K562 (cell line): ENCODE measurements at regions not wholly inside any gene's neighbourhood (a gene's known extent, or its start where the extent isn't known, plus 50 kb on each side); places are given as distances from the start of the nearest gene placed in this dataset.

Experiments used
- ATAC-seq: fragments of 200-7000 bp; cut with Tn5 transposase; 3 replicates; pipeline ENCODE4 v1.9.1; 2020; ENCODE audit warnings: moderate library complexity
- BruUV-seq: library from RNA; stranded (reverse); fragments of 400-500 nt; replicated peaks from 2 replicates; lab custom pipeline; 2021; lab: Mats Ljungman, UMichigan
- CTCF ChIA-PET: fragments of 300-600 bp; formaldehyde crosslinking; extraction: SDS; loops from one replicate; lab custom pipeline; 2021; ENCODE audit warnings: low intra/inter-chr PET ratio; lab: Yijun Ruan, JAX
- POLR2A ChIA-PET: fragments of 300-600, 350-650 bp; sonication (Branson Sonifier 250); formaldehyde crosslinking; extraction: SDS; loops from one replicate; lab custom pipeline; 2021; ENCODE audit warnings: antibody characterized with exemption, inconsistent platforms; lab: Yijun Ruan, JAX
- DNase-seq, 4 experiments: peaks; one replicate each; pipeline versions ENCODE4 v3.0.0 to v3.0.0-alpha.2; 2011 to 2018; ENCODE audit warnings: low spot score in 3 of 4, mixed read lengths in 3 of 4; ENCODE audit errors: extremely low read depth in 1 of 4
- FAIRE-seq: peaks from 2 replicates; lab custom pipeline; 2011; peaks lifted over from hg19 to GRCh38; lab: Jason Lieb, UNC
- H2AFZ ChIP-seq: 2 replicates; pipeline ENCODE4 v1.6.0; 2011; ENCODE audit warnings: low read depth, low read length, control low read depth, inconsistent platforms
- H3K27ac ChIP-seq: fragments of 200-600 bp; 3 replicates; pipeline ENCODE4 v1.8.0; 2011; ENCODE audit warnings: low read depth, mild to moderate bottlenecking, control low read depth, inconsistent platforms, low read length, moderate library complexity, mixed read lengths; ENCODE audit errors: extremely low read depth
- H3K27me3 ChIP-seq, 2 experiments: fragments of 300-600 bp in 1 of 2; 2 replicates in 1 of 2; 3 replicates in 1 of 2; pipeline versions ENCODE4 v1.6.0 to v1.8.0; 2011; ENCODE audit warnings: inconsistent platforms in 2 of 2, low read length in 2 of 2, mild to moderate bottlenecking in 1 of 2, mixed read lengths in 1 of 2, moderate library complexity in 1 of 2; ENCODE audit not compliant: control insufficient read depth in 2 of 2, insufficient read depth in 2 of 2
- H3K36me3 ChIP-seq: fragments of 300-600 bp; 3 replicates; pipeline ENCODE4 v1.8.0; 2011; ENCODE audit warnings: mild to moderate bottlenecking, low read length, inconsistent platforms; ENCODE audit not compliant: control insufficient read depth, insufficient read depth
- H3K4me1 ChIP-seq, 2 experiments: fragments of 200-600 bp in 1 of 2; replicated peaks in 1 of 2; 2 replicates in 1 of 2; 3 replicates in 1 of 2; pipeline versions ENCODE4 v1.5.1 to v1.8.0; 2011; ENCODE audit warnings: inconsistent platforms in 2 of 2, low read length in 2 of 2, mild to moderate bottlenecking in 1 of 2, mixed read lengths in 1 of 2, moderate library complexity in 1 of 2; ENCODE audit not compliant: control insufficient read depth in 2 of 2, insufficient read depth in 2 of 2
- H3K4me2 ChIP-seq: 2 replicates; pipeline ENCODE4 v1.6.1; 2011; ENCODE audit warnings: low read length, control low read depth, inconsistent platforms, mixed read lengths; ENCODE audit not compliant: insufficient read depth
- H3K4me3 ChIP-seq: fragments of 200-600 bp; sonication (generic), shearing (Covaris generic); 2 replicates; pipeline ENCODE4 v1.5.1; 2016; ENCODE audit warnings: control low read depth, inconsistent platforms
- H3K79me2 ChIP-seq: fragments of 200-600 bp; 3 replicates; pipeline ENCODE4 v1.8.0; 2011; ENCODE audit warnings: low read length, inconsistent platforms; ENCODE audit not compliant: control insufficient read depth, insufficient read depth
- H3K9ac ChIP-seq, 2 experiments: 2 replicates each; pipeline versions ENCODE4 v1.6.0 to v1.6.1; 2011; ENCODE audit warnings: low read depth in 2 of 2, low read length in 2 of 2, control low read depth in 1 of 2, inconsistent platforms in 1 of 2, mild to moderate bottlenecking in 1 of 2, mixed read lengths in 1 of 2; ENCODE audit not compliant: insufficient read depth in 1 of 2
- H3K9me1 ChIP-seq: one replicate; pipeline ENCODE4 v1.6.0; 2011; ENCODE audit warnings: inconsistent platforms, mild to moderate bottlenecking, low read length, moderate library complexity; ENCODE audit not compliant: control insufficient read depth, insufficient read depth
- H3K9me3 ChIP-seq: replicated peaks from 2 replicates; pipeline ENCODE4 v1.5.1; 2011; ENCODE audit warnings: low read depth, low read length, inconsistent platforms; ENCODE audit not compliant: control insufficient read depth, insufficient read depth
- H4K20me1 ChIP-seq: replicated peaks from 2 replicates; pipeline ENCODE4 v1.6.1; 2011; ENCODE audit warnings: low read length, inconsistent platforms, mixed read lengths; ENCODE audit not compliant: control insufficient read depth, insufficient read depth
- NELFE ChIP-seq: IDR thresholded peaks from 2 replicates; pipeline ENCODE4 v1.6.1; 2011; ENCODE audit warnings: mild to moderate bottlenecking; ENCODE audit not compliant: insufficient read depth, insufficient read length
- NR3C1 ChIP-seq: sonication (generic); formaldehyde crosslinking; IDR thresholded peaks from 2 replicates; pipeline ENCODE4 v1.8.1; 2022; ENCODE audit warnings: missing genetic modification reagents
- POLR2AphosphoS5 ChIP-seq: IDR thresholded peaks from 2 replicates; pipeline ENCODE4 v1.6.1; 2011; ENCODE audit warnings: mild to moderate bottlenecking, low read depth, low read length, moderate library complexity; ENCODE audit not compliant: control insufficient read depth, insufficient read depth
- PTTG1 ChIP-seq: fragments of 450-650 bp; IDR thresholded peaks from 2 replicates; pipeline ENCODE4 v1.6.1; 2016; ENCODE audit warnings: low read depth, mild to moderate bottlenecking, missing genetic modification characterization, missing compliant biosample characterization
- RBFOX2 ChIP-seq: fragments of 200-400 bp; formaldehyde crosslinking; IDR thresholded peaks from 2 replicates; pipeline ENCODE4 v1.6.1; 2017; ENCODE audit warnings: low read depth, mild to moderate bottlenecking, low read length, moderate library complexity
- SMARCA4 ChIP-seq: fragments of 450-650 bp; IDR thresholded peaks from 2 replicates; pipeline ENCODE4 v1.6.1; 2016
- U2AF2 ChIP-seq: fragments of 200-400 bp; formaldehyde crosslinking; optimal IDR thresholded peaks from 2 replicates; pipeline ENCODE3; 2017; ENCODE audit warnings: low read depth, mild to moderate bottlenecking, low read length
- ZFP36 ChIP-seq: fragments of 150-350 bp; IDR thresholded peaks from 2 replicates; pipeline ENCODE4 v1.6.1; 2018; ENCODE audit warnings: low read length, low read depth; ENCODE audit not compliant: partially characterized antibody
- ZKSCAN8 ChIP-seq: fragments of 200-800 bp; sonication (Bioruptor generic); IDR thresholded peaks from 2 replicates; pipeline ENCODE4 v1.6.1; 2016; ENCODE audit warnings: missing genetic modification characterization, missing compliant biosample characterization
- ZNF121 ChIP-seq: sonication (generic); formaldehyde crosslinking; conservative IDR thresholded peaks from 2 replicates; pipeline ENCODE4 v1.8.0; 2022; ENCODE audit warnings: missing genetic modification reagents
- WGBS: fragments of 100-300 bp; shearing (Covaris generic); methylation state at CpG from one replicate; pipeline ENCODE4 v1.1.6; 2016; ENCODE audit warnings: low coverage, mixed read lengths; ENCODE audit not compliant: insufficient coverage; ENCODE audit errors: missing lambda C conversion rate; 5-methylcytosine and 5-hydroxymethylcytosine counted together
- in situ Hi-C: fragments of 300-500 bp; cut with MboI; formaldehyde crosslinking; loops from 4 replicates; pipeline ENCODE4 v1.15.0; 2018; ENCODE audit warnings: inconsistent platforms, mixed read lengths
- intact Hi-C: fragments of 100-400 bp; cut with micrococcal nuclease; formaldehyde crosslinking; loops from 2 replicates; pipeline ENCODE4 v1.14.2; 2022
- TF ChIP-seq, protein P1 (sequence below): fragments of 450-650 bp; formaldehyde crosslinking; IDR thresholded peaks from 2 replicates; pipeline ENCODE4 v1.4.0; 2020; ENCODE audit warnings: mild to moderate bottlenecking, moderate library complexity
- TF ChIP-seq, protein P2 (sequence below): fragments of 450-650 bp; IDR thresholded peaks from 2 replicates; pipeline ENCODE4 v1.7.1; 2018; ENCODE audit warnings: mild to moderate bottlenecking, low read depth; ENCODE audit not compliant: partially characterized antibody
- TF ChIP-seq, protein P3 (sequence below): fragments of 450-650 bp; conservative IDR thresholded peaks from 2 replicates; pipeline ENCODE4 v1.6.1; 2016; ENCODE audit warnings: missing genetic modification characterization, low read depth, mild to moderate bottlenecking, control low read depth, missing compliant biosample characterization
- TF ChIP-seq, protein P4 (sequence below): sonication (generic); formaldehyde crosslinking; IDR thresholded peaks from 2 replicates; pipeline ENCODE4 v1.8.0; 2022; ENCODE audit warnings: mild to moderate bottlenecking, missing genetic modification reagents
- TF ChIP-seq, protein P5 (sequence below): sonication (generic); formaldehyde crosslinking; IDR thresholded peaks from 2 replicates; pipeline ENCODE4 v1.8.1; 2022; ENCODE audit warnings: missing genetic modification reagents

DNA sequence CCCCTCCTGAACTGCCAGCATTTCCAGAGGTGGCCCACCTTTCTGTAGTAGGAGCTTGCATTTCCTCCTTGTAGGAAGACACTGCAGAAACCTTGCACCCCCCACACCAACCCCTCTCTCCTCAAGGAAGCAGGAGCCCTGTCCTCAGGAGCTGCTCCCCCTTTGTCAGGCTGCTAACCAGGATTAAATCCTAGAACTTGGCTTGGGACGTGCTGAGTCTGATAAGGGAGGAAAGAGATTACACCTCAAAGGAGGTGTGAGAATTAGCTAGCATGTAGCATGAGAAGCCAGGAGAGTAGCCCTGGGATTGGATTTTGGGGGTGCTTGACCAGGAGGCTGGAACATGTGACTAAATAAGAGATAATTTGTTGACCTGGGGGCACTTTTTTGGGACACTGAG, 119.8 kb upstream of the ALDH1B1 start:
- H3K27ac ChIP-seq = no peak overlapping the region
- no peak overlapping the region for H2AFZ ChIP-seq
- FAIRE-seq = no peak
- H3K36me3 ChIP-seq = no peaks in the 10 kb centered on the region
- BruUV-seq = no TSS peak
- POLR2A ChIA-PET = no interaction called here
- no peak overlapping the region for H3K4me3 ChIP-seq
- no peak overlapping the region for H3K4me2 ChIP-seq
- H3K27me3 ChIP-seq = peaks cover 11 to 18% of the 10 kb centered on the region in 2 experiments; a peak in 3 of 5 replicates
- 0 out of 2 replicates have a peak, but pooled peaks cover 3% of the 10 kb centered on the region for H4K20me1 ChIP-seq
- ATAC-seq = no peak
- no peak overlapping the region for H3K9ac ChIP-seq
- in situ Hi-C loops (no loop called here), intact Hi-C loops (no loop called here)
- 0% methylated on average over 1 of the region's 1 CpG for WGBS
- H3K79me2 ChIP-seq = no peaks in the 10 kb centered on the region
- H3K4me1 ChIP-seq = no peaks in the 10 kb centered on the region
- no peak for DNase-seq
- CTCF ChIA-PET = no interaction called here
- H3K9me1 ChIP-seq = no peaks in the 10 kb centered on the region
- H3K9me3 ChIP-seq = no peaks in the 10 kb centered on the region
- TF ChIP-seq NELFE (no peak), ZKSCAN8 (CRISPR knock-in tag) (no peak), SMARCA4 (no peak), NR3C1 (no peak), ZNF121 (CRISPR knock-in tag) (no peak), PTTG1 (tag) (no peak), POLR2AphosphoS5 (no peak), U2AF2 (no peak), RBFOX2 (no peak), ZFP36 (no peak)
- TF ChIP-seq, protein P1, sequence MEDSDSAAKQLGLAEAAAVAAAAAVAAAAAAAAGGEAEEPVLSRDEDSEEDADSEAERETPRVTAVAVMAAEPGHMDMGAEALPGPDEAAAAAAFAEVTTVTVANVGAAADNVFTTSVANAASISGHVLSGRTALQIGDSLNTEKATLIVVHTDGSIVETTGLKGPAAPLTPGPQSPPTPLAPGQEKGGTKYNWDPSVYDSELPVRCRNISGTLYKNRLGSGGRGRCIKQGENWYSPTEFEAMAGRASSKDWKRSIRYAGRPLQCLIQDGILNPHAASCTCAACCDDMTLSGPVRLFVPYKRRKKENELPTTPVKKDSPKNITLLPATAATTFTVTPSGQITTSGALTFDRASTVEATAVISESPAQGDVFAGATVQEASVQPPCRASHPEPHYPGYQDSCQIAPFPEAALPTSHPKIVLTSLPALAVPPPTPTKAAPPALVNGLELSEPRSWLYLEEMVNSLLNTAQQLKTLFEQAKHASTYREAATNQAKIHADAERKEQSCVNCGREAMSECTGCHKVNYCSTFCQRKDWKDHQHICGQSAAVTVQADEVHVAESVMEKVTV (CRISPR knock-in tag) = no peak
- TF ChIP-seq, protein P2, sequence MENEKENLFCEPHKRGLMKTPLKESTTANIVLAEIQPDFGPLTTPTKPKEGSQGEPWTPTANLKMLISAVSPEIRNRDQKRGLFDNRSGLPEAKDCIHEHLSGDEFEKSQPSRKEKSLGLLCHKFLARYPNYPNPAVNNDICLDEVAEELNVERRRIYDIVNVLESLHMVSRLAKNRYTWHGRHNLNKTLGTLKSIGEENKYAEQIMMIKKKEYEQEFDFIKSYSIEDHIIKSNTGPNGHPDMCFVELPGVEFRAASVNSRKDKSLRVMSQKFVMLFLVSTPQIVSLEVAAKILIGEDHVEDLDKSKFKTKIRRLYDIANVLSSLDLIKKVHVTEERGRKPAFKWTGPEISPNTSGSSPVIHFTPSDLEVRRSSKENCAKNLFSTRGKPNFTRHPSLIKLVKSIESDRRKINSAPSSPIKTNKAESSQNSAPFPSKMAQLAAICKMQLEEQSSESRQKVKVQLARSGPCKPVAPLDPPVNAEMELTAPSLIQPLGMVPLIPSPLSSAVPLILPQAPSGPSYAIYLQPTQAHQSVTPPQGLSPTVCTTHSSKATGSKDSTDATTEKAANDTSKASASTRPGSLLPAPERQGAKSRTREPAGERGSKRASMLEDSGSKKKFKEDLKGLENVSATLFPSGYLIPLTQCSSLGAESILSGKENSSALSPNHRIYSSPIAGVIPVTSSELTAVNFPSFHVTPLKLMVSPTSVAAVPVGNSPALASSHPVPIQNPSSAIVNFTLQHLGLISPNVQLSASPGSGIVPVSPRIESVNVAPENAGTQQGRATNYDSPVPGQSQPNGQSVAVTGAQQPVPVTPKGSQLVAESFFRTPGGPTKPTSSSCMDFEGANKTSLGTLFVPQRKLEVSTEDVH = no peak
- TF ChIP-seq, protein P3, sequence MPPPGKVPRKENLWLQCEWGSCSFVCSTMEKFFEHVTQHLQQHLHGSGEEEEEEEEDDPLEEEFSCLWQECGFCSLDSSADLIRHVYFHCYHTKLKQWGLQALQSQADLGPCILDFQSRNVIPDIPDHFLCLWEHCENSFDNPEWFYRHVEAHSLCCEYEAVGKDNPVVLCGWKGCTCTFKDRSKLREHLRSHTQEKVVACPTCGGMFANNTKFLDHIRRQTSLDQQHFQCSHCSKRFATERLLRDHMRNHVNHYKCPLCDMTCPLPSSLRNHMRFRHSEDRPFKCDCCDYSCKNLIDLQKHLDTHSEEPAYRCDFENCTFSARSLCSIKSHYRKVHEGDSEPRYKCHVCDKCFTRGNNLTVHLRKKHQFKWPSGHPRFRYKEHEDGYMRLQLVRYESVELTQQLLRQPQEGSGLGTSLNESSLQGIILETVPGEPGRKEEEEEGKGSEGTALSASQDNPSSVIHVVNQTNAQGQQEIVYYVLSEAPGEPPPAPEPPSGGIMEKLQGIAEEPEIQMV (tag) = no peak
- TF ChIP-seq, protein P4, sequence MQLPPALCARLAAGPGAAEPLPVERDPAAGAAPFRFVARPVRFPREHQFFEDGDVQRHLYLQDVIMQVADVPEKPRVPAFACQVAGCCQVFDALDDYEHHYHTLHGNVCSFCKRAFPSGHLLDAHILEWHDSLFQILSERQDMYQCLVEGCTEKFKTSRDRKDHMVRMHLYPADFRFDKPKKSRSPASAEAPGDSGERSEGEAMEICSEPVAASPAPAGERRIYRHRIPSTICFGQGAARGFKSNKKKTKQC (CRISPR knock-in tag) = no peak
- TF ChIP-seq, protein P5, sequence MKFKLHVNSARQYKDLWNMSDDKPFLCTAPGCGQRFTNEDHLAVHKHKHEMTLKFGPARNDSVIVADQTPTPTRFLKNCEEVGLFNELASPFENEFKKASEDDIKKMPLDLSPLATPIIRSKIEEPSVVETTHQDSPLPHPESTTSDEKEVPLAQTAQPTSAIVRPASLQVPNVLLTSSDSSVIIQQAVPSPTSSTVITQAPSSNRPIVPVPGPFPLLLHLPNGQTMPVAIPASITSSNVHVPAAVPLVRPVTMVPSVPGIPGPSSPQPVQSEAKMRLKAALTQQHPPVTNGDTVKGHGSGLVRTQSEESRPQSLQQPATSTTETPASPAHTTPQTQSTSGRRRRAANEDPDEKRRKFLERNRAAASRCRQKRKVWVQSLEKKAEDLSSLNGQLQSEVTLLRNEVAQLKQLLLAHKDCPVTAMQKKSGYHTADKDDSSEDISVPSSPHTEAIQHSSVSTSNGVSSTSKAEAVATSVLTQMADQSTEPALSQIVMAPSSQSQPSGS (CRISPR knock-in tag) = no peak
